Left hindlimb (tissue), 1 donor: ENCODE measurements at regions not wholly inside any gene's neighbourhood (a gene's known extent, or its start where the extent isn't known, plus 50 kb on each side); places are given as distances from the start of the nearest gene placed in this dataset.

Source experiments
- DNase-seq: peaks from one replicate; pipeline ENCODE4 v3.0.0-alpha.2; 2018

DNA sequence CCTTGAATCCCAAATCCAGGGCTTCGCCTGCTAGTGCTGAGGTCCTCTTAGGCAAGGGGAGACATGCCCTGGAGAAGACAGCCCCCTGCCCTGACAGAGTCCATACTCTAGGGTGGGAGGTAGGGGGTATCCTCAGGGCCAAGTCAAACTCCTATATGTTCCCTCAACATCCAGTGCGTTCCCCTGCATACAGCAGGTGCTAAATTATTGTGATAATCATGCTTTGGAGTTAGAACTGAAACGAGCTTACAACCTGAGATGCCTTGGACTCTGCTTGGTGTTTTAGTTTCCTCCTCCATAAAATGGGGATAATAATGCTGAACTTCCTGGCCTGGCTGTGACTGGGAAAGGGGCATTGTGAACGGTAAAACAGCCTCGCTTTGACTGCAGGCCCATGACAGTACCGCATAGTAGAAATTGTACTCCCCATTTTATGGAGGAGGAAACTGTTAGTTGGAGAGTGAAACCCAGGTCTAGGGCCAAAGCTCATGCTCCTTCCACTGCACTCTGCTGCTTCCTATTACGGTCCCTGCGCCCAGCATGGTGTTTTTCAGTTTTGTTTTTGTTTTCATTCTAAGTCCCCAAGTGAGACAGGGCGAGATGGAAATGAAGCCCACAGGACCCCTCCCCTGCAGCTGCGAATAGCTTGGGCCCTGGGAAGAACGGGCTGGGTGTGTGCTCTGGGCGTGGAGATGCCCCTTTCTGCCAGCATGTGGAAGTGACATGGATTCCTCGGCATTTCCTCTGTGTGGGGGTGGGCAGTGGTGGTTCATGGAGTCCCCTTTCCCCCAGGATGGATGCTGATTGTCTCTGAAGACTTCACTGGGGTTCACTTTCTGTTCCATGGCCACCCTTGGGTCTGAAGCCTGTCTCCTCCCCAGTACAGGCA lies 162.5 kb downstream of the VEGFA start:
- DNase-seq, result peak; percentile 17

DNA sequence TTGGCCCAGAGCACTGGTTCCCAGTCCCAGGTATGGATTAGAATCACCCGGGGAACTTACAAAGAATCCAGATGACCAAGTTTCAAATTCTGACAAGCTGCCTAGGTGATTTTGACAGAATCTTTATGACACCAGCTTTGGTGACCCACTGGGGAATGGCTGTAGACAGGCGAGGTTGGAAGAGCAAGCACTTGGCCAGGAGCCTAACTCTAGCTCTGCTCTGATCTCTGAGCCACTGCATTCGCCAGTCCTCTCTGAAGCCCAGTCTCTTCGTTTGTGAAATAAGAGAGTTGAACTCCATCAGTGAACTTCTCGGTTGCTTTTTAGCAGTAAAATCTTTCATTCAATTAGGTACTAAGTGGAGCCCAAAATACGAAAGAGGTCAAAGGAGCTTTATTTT lies 161.2 kb downstream of the VEGFA start:
- no peak for DNase-seq

DNA sequence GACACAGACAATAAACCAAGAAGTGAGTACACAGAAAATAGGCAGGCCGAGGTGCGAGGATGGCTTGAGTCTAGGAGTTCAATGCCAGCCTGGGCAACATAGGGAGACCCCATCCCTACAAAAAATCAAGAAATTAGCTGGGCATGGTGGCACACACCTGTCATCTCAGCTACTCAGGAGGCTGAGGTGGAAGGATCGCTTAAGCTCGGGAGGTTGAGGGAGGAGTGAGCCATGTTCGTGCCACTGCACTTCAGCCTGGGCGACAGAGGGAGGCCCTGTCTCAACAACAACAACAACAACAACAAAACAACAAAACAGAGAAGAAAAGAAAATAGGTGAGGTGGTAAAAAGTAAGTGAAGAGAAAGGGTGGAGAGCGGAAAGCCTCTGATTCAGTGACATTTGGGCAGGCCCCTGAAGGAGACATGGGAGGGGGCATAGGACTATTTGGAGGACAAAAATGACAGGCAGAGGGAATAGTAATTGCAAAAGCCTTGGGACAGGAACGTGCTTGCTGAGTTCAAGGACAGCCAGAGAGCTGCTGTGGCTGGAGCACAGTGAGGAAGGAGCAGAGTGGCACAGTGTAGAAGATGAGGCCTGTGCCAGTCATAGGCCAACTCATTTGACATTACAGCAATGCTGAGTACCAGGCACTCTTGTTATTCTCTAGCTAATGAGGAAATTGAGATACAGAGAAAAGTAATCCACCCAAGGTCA lies 160.6 kb downstream of the VEGFA start:
- DNase-seq, result peak; percentile 13

DNA sequence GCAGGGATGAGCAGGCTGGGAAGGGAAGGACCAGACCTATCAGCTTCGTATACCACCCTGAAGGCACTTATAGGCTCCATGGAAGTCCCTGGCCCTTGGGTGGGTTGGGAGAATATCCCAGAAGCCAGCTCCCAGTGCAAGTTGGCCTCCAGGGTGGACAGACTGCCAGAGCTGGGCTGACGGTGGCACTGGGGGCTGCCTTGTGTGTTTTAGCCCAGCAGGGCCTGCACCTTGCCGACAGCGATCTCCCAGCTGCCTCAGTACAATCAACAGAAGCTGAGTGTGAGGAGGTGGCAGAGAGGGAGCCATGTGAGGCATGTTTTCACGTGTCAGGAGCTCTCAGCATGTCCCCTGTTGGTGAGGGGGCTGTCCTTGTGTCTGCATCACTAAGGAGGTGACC lies 159.5 kb downstream of the VEGFA start:
- peak; percentile 1 for DNase-seq

DNA sequence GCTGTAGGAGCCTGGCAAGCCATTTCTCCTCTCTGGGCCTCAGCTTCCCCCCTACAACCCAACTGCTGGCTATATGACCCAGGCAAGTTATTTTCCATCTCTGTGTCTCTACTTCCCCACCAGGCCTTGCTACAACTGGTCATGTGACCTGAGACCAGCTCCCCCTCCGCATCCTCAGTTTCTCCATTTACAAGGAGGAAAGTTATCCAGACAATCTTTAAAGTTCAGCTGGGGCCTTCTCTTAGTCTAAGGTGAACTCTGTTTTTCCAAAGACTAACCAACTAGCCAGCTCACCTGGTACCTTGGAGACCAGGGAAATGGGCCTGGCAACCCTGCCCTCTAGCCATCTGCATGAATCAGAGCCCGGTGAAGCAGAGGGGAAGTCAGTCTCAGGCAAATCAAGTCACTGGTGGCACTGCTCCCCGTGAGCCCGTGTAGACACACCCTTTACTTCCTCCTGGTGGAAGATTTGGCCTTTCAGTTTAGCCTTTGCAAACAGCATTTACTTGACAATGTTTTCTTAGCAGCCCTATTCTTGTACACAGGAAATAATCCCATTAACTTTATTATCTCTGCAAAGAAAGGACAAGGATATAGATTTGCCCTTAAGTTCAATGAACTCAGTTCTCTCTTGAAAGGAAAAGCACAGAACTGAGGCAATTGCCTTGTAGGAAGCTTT lies 157.7 kb downstream of the VEGFA start:
- no peak for DNase-seq

DNA sequence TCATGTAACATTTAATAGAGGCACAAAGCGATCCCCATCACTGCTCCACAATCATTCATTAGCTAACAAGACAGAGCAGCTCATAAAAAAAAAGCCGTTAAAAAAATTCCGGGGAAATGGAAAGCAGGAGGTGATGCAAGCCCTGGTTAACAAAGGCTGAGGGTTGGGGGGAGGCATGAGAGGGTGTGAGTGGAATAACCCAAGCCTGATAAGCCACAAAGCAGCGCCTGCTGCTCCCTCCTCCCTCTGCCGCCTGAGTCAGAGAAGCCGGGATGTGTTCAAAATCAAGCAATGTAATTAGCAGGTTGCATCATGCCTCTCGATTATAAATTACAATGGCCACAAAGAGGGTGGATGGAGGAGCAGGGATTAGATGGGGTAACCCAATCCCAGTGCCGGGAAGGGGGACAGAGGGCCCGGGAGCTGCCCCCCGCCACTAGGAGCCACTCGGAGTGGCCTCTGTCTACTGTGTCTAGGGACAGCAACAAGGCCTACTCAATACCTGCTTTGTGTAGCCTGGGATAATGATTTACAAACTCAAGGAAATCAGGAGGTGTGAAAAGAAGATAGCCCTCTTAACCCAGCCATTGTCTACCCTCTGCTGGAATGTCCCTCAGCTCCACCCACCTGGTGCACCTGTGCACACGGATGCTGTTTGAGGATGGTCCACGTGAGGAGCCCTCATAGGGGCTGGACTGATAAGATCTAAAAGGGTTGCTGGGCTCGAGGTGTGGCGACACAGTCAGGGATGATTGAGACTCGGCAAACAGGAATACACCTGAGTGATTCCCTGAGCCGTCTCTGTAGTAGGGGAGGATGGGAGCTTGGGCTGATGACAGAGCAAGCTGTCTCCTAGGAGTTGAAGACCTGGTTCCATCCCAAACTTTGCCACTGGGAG lies 156.9 kb downstream of the VEGFA start:
- peak; percentile 29 for DNase-seq

DNA sequence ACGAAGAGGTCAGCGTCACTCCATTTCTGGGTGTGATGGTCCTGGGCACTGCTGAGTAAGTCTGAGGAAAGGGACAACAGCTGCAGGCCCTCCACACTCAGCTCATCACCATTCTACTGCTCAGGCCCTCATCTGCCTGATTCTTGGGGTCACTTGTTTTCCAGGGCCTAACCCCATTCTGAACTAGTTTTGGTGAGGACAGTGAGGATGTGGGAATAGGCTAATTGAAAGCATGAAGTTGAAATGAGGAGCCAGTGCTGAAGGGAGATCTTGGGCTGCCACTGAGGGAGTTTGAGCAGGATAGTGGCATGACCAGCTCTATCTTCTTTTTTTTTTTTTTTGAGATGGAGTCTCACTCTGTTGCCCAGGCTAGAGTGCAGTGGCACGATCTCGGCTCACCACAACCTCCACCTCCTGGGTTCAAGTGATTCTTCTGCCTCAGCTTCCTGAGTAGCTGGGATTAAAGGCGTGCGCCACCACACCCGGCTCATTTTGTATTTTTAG lies 155.7 kb downstream of the VEGFA start:
- DNase-seq, result peak; percentile 3

DNA sequence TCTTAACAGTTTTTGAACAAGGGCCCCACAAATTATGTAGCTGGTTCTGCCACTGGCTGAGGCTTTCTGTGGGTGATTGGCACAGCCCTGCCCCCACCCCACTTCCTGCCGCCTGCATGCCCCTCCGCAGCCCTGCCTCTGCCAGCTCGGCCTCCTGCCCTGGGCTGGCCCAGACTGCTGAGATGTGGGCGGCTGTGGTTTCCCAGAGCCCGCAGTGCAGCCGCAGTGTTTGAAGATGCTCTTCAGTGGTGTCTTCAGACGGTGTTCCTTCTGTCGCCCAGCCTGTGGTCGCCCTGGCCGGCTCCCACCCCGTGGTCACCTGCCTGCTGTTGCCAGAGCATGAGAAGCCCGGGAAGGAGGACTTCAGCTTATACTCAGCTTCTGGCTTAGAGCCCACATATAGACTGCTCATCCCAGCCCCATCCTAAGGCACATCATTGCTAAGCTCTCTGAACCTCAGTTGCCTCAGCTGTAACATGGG lies 154.3 kb downstream of the VEGFA start:
- peak; percentile 78 for DNase-seq

DNA sequence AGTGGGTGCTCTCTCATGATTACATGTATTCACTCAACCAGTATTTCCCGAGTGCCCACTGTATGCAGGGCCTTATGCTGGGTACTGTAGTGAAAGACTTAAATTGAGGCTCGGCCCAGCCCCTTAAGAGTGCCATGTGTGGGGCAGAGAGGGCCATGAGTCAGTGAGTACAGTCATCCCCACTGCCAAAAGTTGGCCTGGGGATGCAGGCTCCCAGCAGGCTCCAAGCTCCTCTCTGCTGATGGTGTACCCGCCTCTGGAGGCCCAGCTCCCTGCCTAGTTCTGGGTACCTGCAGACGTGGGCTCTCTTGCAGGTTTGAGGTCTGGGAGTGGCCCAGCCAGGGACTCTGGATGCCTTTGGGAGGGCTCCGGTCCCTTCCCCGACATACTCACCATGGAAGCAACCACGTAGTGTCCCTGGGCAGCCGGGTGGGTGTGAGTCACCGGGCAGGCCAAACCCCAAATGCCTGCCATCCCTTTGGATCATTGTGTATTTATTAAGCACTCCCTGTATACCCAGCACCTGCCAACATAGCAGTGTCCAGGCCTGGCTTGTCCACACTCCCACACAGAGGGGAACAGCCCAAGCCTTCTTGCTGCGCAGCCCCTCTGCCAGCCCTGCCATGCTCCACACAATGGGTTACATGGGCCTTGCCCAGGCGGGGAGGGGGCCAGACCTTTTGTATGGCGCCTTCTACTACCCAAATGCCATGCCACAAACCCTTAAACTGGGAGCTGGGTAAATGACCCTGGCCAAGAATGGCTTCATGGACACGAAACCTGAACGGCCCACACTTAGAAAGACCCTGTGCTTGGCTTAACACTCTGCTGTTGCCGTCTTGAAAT lies 153.6 kb downstream of the VEGFA start:
- DNase-seq, result peak; percentile 21

DNA sequence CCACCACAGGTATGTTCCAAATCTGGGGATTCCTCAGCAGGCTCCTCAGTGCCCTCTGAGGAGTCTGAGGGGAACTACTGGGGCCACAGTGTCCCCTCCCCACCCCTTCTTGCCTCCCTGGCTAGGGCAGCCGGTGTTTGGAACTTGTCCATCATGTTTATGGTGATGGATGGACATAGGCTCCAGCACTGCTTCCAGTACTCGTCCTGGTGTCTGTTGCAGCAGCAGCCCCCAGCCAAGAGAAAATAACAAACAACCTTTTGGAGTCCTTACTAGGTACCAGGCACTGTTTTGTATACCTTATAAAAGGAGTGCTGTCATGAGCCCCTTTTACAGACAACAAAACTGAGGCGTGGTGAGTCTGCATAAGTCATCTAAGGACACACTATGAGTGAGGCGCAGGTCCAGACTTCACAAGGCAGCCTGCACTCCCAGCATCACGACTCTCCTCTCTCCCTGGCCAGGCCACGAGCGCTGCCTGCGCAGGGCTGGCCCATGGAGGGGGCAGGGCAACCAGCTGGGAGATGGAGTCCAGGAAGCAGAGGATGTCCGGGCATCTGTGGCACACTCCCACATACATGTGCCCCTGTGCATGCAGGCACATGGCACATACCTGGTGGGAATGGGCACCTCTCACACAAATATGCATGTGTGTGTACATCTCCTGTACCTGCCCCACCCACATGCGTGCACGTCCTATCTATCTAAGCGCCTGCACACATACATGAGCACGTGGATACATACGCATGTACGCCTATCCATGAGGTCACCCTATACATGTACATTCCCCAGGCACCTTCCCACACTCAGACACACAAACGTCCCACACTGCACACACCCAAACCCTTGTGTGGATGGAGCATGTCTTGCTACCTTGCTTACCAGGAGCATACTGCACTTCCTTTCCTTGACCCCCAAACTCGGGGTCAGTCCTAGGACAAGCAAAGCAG lies 152.7 kb downstream of the VEGFA start:
- peak; percentile 12 for DNase-seq

DNA sequence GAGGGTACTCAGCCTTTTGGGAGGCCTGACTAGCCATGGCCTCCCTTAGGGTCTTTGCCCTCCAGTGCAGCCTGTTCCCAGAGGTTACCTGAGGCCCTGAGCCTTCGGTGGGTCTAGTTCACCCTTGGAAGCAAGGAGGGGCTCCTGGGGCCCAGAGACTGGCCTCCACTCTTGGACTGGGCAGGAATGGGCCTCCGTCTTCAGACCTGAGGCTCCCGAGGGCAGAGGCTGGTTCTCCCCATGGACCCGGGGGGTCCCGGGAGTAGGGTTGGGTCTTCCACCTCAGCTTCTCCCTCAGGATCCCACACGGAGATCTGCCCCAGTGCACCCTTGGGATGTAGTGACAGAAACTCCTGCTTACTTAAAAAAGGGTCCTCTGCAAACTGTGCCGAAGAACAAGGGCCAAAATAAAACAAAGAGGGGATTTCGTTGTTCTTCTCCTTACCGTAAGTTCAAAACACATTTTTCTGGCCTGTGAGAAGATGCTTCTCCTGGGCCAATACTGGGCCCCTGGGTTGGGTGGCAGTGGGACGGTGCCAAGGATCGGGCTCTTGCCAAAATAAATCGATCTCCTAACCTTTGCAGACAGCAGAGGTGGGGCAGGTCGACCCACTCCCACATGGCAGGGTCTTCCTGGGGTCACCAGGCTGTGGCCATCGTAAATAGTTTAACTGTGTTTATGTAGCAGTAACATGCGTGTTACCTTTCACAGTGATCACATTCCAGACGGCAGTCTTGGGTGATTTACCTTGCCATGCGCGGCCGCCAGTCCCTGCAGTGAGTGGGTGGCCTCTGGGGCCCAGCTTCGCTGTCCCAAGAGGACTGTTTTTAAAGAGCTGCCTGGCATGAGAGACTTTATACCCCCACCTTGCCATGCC lies 151.8 kb downstream of the VEGFA start:
- DNase-seq, result peak; percentile 23

DNA sequence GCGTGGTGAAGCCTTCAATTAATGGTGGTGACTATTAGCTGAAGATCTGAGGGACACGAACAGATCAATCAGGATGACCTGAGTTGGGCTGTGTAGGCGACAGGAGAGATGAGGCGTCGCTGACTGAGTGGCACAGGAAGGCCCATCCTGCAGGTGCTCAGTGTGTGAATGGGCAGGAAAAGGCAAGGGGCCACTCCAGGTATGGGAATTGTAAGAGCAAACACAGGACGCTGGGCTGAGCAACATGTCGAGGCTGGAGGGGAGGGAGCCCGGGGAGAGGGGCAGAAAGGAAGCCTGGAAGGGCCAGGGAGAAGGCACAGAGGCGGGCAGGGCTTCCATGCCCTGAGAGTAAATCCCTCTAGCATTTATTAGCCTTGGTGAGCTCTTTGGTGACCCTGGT lies 151.0 kb downstream of the VEGFA start:
- DNase-seq, result peak; percentile 17

DNA sequence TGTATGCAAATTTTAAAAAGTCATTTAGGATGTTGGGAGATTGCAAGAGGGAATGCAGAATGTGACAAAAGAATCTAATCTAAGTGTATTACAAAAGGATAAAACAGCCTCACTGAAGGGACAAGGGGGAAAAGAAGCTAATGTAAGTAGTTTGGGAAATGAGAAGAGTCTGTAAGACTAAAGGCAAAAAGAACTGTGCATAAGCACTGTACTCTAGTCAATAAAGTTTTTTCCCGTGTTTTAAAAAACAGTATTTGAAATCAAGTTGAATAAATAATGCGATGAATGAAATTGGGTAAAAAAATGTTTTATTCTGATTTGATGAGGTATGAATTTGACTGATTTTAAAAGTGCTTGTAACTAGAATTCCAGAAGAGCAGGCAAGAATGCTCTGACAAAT lies 149.8 kb downstream of the VEGFA start:
- no peak for DNase-seq

DNA sequence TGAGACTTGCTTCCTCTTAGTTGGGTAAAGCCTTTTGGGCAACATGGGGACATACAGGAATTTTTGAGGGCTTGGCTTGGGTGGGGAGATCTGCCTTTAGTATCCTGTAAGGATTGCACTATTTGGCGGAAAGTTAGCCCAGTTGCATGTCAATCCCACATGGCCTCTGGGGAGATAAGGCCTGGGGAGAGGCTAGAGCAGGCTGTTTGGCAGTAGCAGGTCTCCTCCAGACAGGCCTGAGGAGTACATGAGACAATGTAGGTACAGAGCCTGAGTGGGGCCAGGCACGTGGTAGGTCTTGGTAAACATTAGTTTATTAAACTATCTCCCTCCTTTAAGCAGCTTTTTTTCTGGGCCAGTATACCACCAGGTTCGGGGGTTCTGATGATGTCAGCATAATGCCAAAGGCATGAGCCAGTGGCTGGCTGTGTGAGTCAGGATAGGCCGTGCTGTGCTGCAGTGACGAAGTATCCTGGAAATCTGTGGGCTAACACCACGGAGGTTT lies 147.9 kb downstream of the VEGFA start:
- no peak for DNase-seq

DNA sequence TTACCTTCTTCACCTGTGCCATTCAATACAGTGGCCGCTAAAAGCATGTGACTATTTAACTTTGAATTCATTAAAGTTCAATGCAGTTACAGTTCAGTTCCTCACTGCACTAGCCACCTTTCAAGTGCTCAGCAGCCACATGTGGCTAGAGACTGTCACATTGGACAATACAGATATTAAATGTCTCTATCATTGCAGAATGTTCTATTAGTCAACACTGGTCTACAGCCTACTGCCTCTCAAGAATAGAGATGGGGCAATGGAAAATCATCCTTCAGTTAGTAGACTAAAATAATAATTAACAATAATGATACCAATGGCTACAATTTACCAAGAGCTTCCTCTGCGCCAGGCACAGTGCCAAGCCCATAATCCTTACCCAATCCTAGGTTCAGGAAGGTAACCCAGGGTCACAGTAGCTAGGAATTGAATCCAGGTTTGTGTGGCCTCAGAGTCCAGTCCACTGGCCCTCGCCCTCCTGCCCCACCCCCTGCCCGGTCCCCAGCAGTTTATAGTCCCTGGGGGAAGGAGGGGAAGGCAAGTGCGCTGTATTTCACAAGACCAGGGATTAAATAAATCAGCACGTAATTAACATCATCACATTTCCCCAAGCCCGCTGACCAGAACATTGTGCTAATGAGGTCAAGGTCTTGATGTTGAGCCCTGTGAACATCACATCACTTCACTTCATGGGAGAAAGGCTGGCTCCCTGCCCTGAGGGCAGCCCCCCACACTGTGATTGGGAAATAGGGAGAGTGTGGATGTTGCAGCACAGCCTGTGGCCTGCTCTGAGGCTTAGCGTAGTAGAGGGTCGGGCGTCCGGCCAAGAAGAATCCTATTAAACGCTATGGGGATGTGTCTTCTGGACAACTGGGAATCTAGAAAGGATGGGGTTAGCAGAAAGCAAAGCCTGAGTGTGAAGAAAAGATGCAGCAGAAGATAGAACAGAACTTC lies 147.2 kb downstream of the VEGFA start:
- peak; percentile 39 for DNase-seq

DNA sequence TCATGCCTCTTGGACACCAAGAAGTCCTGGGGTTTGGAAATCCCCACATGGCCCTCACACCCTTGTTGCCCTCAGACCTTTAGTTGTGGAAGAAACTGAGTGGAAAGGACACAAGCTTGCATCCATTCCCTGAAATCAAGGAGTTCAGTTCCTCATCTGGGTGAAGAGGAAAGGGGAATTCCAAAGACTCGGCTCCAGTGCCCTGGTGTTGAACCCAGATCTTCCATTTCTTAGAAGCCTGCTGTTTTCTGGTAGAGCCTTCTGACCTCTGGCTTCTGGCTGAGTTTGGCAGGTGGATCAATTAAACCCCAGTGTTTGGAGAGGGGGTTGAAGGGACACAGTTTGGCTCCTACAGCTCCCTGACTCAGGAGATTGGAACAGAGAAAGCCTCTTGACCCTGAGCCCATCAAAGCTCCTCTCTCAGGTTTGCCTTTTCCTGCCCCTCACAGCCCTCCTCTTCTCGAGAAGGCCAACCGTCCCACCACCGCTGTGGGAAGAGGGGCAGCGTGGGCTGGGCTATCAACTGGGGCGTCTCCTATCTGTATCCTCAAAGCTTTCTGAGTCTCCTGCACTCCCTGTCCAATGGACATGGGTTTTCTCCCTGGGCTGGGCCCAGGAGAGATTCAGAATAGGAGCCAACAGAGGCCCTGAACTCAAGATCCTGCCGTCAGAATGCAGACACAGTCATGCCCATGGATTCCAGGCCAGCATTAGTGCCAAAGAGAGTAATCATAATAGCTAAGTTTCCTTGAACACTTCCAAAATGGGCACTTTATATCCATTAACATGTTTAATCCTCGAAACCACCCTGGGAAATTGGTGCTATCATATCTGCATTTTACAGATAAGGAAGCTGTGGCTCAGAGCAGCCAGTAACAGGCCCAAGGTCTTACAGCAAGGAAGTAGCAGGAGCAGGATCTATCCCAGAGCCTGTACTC lies 146.2 kb downstream of the VEGFA start:
- DNase-seq, result peak; percentile 9
